ENCODE measurements at regions not wholly inside any gene's neighbourhood (a gene's known extent, or its start where the extent isn't known, plus 50 kb on each side); places are given as distances from the start of the nearest gene placed in this dataset.

DNA sequence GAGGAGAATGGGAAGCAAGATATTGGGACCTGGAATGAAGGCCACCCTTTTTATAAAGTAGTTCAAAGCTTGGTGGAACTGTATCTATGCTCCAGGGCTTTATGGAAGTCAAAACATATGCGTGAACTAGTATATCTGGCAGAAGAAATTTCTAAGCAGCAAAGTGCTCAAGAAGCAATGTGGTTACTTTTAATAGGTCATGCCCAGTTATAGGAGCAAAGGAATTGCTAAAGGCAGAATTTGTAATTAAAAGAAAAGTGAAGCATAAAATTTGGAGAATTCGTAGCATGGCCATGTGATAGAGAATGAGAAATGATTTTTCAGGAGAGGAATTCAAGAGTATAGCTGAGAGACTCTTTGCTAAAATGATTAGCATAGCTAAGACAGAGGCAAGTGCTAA is 1110.4 kb downstream of the XPNPEP1 start:
- H3K4me1 ChIP-seq (ENCODE audit: control insufficient read depth in 2 of 2, insufficient read depth in 2 of 2, low read length in 2 of 2): no peaks in the 10 kb centered on the region
- ChIA-PET CTCF (no interaction called here), POLR2A (no interaction called here)
- H3K9ac ChIP-seq (ENCODE audit: low read length): no peak overlapping the region
- no peaks in the 10 kb centered on the region for H3K27me3 ChIP-seq (replicated peaks in 1 of 4; ENCODE audit: control extremely low read depth in 1 of 4, control insufficient read depth in 3 of 4, insufficient read depth in 4 of 4, low read length in 3 of 4)
- no peak overlapping the region for H3K27ac Mint-ChIP-seq
- no peak overlapping the region for H3K27ac ChIP-seq (ENCODE audit: low read length in 2 of 2)
- intact Hi-C loops (cut with micrococcal nuclease): no loop called here
- no peak overlapping the region for H3K4me2 ChIP-seq (replicated peaks; ENCODE audit: low read depth, low read length, poor library complexity, severe bottlenecking)
- H3K79me2 ChIP-seq (ENCODE audit: control insufficient read depth, insufficient read depth, low read length): no peaks in the 10 kb centered on the region
- no peak overlapping the region for H3K4me3 Mint-ChIP-seq
- DNase-seq (no peak), ATAC-seq (ENCODE audit: low read depth) (no peak)
- TF ChIP-seq, protein P1, sequence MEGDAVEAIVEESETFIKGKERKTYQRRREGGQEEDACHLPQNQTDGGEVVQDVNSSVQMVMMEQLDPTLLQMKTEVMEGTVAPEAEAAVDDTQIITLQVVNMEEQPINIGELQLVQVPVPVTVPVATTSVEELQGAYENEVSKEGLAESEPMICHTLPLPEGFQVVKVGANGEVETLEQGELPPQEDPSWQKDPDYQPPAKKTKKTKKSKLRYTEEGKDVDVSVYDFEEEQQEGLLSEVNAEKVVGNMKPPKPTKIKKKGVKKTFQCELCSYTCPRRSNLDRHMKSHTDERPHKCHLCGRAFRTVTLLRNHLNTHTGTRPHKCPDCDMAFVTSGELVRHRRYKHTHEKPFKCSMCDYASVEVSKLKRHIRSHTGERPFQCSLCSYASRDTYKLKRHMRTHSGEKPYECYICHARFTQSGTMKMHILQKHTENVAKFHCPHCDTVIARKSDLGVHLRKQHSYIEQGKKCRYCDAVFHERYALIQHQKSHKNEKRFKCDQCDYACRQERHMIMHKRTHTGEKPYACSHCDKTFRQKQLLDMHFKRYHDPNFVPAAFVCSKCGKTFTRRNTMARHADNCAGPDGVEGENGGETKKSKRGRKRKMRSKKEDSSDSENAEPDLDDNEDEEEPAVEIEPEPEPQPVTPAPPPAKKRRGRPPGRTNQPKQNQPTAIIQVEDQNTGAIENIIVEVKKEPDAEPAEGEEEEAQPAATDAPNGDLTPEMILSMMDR (IDR thresholded peaks at IDR 0.05): no peak
- no peak for TF ChIP-seq EZH2 (IDR thresholded peaks at IDR 0.05; ENCODE audit: borderline replicate concordance, insufficient read depth, low read depth, low read length, poor library complexity, severe bottlenecking)
- no peaks in the 10 kb centered on the region for H4K20me1 ChIP-seq (ENCODE audit: control insufficient read depth, insufficient read depth, low read length, poor library complexity, severe bottlenecking)
- H3K9me3 Mint-ChIP-seq (ENCODE audit: insufficient read depth): no peaks in the 10 kb centered on the region
- H3K9me3 ChIP-seq (ENCODE audit: control extremely low read depth in 1 of 3, control insufficient read depth in 2 of 3, insufficient read depth in 1 of 3, low read length in 2 of 3): no peaks in the 10 kb centered on the region
- no peaks in the 10 kb centered on the region for H3K27me3 Mint-ChIP-seq
- peaks cover 3% of the 10 kb centered on the region for H3K4me1 Mint-ChIP-seq
- H3K36me3 ChIP-seq (replicated peaks in 1 of 2; ENCODE audit: control extremely low read depth in 1 of 2, control insufficient read depth in 1 of 2, extremely low read depth in 1 of 2, insufficient read depth in 2 of 2, low read length in 1 of 2): no peaks in the 10 kb centered on the region
- no peak overlapping the region for H2AFZ ChIP-seq (ENCODE audit: insufficient read depth, low read depth, low read length, poor library complexity, severe bottlenecking)
- 100% methylated on average over 1 of the region's 2 CpGs for WGBS (ENCODE audit: insufficient coverage)
- H3K4me3 ChIP-seq (ENCODE audit: control extremely low read depth in 1 of 5, extremely low read depth in 1 of 5, insufficient read depth in 1 of 5, low read depth in 2 of 5, low read length in 4 of 5): no peak overlapping the region

GRCh38 chr10:108812296-108812695 is 1111.0 kb downstream of the XPNPEP1 start:
- Histone ChIP-seq H3K27ac (ENCODE audit: low read length in 2 of 2) (no peak overlapping the region), H3K4me2 (replicated peaks; ENCODE audit: low read depth, low read length, poor library complexity, severe bottlenecking) (no peak overlapping the region), H3K9me3 (ENCODE audit: control extremely low read depth in 1 of 3, control insufficient read depth in 2 of 3, insufficient read depth in 1 of 3, low read length in 2 of 3) (no peaks in the 10 kb centered on the region), H3K4me1 (ENCODE audit: control insufficient read depth in 2 of 2, insufficient read depth in 2 of 2, low read length in 2 of 2) (no peaks in the 10 kb centered on the region), H3K36me3 (replicated peaks in 1 of 2; ENCODE audit: control extremely low read depth in 1 of 2, control insufficient read depth in 1 of 2, extremely low read depth in 1 of 2, insufficient read depth in 2 of 2, low read length in 1 of 2) (no peaks in the 10 kb centered on the region), H3K27me3 (replicated peaks in 1 of 4; ENCODE audit: control extremely low read depth in 1 of 4, control insufficient read depth in 3 of 4, insufficient read depth in 4 of 4, low read length in 3 of 4) (no peaks in the 10 kb centered on the region), H4K20me1 (ENCODE audit: control insufficient read depth, insufficient read depth, low read length, poor library complexity, severe bottlenecking) (no peaks in the 10 kb centered on the region), H3K9ac (ENCODE audit: low read length) (no peak overlapping the region), H3K4me3 (ENCODE audit: control extremely low read depth in 1 of 5, extremely low read depth in 1 of 5, insufficient read depth in 1 of 5, low read depth in 2 of 5, low read length in 4 of 5) (no peak overlapping the region), H3K79me2 (ENCODE audit: control insufficient read depth, insufficient read depth, low read length) (no peaks in the 10 kb centered on the region), H2AFZ (ENCODE audit: insufficient read depth, low read depth, low read length, poor library complexity, severe bottlenecking) (no peak overlapping the region)
- Mint-ChIP-seq H3K4me3 (no peak overlapping the region), H3K27ac (no peak overlapping the region), H3K9me3 (ENCODE audit: insufficient read depth) (no peaks in the 10 kb centered on the region), H3K4me1 (peaks cover 3% of the 10 kb centered on the region), H3K27me3 (no peaks in the 10 kb centered on the region)
- no peak for DNase-seq
- no peak for TF ChIP-seq EZH2 (IDR thresholded peaks at IDR 0.05; ENCODE audit: borderline replicate concordance, insufficient read depth, low read depth, low read length, poor library complexity, severe bottlenecking)
- TF ChIP-seq, protein P1 (IDR thresholded peaks at IDR 0.05): no peak
- intact Hi-C loops (cut with micrococcal nuclease): no loop called here
- POLR2A ChIA-PET: no interaction called here
- CTCF ChIA-PET: no interaction called here
- no CpG with 5 or more reads among the region's 1 CpG for WGBS (ENCODE audit: insufficient coverage)
- ATAC-seq (ENCODE audit: low read depth): no peak

All from B cell (primary cell).